T-helper 2 cell treated with Interferon-gamma antibody and Interleukin-4, amounts not matched to agents 100 ng/mL and 5 ng/mL, for 36 hours (primary cell): ENCODE measurements at regions not wholly inside any gene's neighbourhood (a gene's known extent, or its start where the extent isn't known, plus 50 kb on each side); places are given as distances from the start of the nearest gene placed in this dataset.

Experiments used
- intact Hi-C: fragments of 100-400 bp; cut with micrococcal nuclease; formaldehyde crosslinking; loops from one replicate; pipeline ENCODE4 v1.15.1; 2023

DNA sequence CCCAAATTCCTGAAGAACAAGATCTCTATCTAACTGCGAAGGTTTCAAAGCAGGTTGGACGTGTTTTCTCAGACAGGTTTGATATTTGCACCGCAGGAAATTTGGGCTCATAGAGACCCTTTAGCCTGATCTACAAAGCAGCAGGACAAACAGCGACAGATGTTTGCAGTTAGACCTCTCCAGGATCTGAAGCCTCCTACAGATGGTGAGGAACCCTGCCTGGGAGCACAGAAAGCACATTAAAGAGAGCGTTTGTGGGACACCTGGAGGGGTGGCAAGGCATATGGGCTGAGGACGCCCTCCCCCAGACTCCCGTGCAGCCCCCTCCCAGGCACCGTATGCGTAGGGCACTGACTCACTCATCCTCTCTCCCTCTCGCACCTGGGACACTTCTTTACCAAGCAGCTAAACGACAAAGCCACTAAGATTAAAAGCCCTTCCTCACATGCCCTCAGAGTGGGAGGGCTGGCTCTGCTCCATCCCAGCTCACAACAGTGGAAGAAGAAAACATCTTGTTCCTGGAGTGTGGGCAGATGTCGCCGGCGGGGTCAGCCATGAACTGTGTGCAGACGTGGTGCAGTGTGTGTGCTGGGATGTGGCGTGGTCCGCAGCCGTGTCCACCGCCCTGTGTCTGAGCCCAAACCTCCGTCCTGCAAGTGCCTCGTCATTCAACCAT, 249.7 kb upstream of the AFDN start:
- intact Hi-C loops = no loop called here

DNA sequence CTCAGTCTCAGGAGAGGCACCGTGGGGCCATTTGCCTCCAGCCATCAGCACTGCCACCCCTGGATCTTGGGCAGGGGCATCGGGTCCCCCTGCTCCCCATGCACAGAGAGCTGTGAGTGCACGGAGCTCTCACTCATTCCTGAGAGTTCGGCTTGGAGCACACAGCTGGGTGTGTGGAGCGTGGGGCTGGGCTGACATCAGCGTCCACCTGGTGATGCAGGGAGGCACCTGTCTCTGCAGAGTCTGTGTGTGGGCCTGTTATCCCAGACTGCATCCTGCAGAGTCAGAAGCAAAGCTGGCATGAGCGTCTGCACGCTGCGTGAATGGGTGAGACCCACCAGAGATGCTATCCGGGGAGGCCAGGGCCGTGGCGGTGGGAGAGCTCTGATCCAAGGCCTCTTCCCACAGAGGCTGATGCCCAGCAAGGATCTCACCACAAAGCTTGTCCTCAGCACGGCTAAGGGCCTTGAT, 248.8 kb upstream of the AFDN start:
- intact Hi-C loops = no loop called here

DNA sequence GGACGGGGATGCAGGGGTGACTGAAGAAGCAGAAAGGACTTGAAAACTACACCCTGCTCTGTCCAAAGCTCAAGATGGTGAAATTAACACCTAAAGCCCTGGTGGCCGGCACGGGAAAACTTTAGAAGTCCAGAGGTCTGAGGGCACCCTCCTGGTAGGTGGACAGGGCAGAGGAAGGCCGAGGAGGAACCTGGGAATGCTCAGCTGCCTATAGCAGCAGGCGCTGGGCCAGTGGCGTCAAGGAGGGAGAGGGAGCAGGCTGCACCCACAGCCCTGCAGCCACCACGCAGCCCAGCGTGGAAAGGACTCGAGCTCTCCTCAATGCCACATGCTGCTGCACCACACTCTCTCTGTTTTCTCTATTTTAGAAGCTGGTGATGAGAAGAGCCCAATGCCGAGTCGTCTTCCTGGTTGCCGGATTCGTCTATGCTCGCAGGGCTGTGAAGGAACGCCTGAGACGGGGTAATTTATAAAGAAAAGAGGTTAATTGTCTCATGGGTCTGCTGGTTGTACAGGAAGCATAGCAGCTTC, 248.3 kb upstream of the AFDN start:
- intact Hi-C loops = no loop called here

DNA sequence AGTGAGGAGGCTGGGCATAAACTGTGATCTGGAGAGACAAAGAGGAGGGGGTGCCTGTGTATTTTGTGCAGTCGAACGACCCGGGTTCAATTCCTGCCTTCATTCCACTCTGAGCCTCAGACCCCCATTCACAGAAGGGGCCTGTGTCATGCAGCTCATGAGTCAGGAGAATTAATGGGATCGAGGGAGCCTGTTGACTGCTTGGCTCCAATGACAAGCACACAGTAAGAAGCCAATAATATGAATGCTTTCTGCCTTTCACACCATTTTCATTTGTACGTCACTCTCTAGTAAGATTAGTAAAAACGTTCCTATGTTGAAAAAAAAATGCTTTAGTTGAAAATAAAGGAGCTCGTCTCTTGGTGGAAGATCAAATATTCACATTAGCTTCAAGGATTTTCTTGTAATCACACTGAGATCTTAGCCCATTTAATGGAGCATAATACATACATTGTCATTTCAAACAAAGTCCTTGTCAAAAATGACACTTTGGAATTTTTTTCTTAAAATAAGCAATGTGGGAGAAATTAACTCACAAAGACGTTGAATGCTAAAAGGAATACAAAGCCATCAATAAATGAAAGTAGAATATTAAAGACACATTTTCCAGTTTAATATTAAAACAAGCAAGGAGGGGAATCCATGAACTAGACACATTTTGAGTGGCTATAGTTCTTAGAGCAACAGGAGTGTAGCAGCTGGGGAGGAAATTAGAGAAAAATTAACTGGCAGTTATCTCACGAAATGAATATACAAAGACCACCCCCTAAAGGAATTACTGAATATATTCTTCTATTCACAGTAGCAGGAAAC, 246.7 kb upstream of the AFDN start:
- intact Hi-C loops = no loop called here

DNA sequence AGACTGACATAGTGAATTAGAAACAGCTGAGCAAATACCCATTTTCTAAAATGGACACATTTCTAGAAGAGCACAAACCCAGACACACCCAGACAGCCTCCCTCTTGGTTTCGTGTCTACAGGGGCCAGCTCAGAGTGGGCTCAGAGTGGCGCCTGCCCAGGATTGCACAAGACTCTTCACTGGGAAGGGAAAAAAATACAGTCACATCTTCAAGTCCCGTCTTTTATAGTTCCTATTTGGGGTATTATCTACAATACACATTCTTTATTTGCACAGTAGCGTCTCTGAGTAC, 246.1 kb upstream of the AFDN start:
- intact Hi-C loops = no loop called here

DNA sequence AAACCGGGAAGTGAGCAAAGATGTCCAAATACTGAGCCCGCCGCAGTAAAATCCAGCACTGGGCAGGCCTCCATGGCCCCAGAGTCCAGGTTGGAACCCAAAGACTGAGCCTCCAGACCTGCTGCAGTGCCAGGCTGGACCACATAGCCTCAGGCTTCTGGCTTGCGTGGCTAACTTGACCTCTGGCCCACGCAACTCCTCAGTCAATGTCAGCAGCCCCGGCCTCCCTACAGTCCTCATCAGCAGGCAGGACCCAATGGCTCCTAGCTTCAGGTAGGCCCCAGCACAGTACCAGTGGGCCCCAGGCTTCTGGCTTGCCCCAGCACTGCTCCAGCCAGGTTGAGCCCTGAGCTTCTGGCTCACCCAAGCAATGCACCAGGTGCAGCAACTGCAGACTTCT, 245.1 kb upstream of the AFDN start:
- intact Hi-C loops = no loop called here

GRCh38 chr6:167583412-167583811, 243.3 kb upstream of the AFDN start:
- intact Hi-C loops = no loop called here

DNA sequence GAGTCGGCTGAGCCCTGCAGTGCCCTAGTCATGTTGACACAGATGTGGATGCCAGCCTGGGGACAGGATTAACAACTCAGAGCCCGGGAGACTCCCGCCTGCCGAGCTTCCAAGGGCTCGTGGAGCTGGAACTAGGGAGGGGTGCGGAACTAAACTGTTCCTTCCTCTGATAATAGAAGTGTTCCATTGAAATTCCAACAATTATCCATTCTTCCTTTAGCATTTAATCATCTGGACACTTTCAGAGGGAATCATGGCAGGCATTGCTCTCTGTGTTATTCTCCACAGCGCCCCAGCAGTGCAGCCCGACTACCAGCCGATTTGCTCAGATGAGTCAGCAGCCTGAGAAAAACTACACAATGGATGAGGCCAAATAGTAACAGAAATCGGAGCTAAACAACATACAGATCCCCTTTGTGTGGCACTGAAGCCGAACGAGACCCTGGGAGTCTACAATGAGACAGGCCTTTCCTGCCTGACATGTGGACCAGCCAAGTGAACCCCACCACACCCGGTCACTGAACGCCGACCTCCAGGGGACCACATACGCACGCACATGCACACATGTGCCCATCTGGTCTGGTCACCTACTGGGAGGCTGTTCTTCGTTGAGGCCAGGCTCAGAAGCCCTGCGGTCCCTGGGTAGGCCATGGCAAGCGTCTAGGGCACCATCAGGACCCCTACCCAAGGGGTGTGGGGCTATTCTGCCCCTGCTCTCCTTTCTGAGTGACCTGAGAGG, 238.4 kb upstream of the AFDN start:
- intact Hi-C loops = no loop called here

DNA sequence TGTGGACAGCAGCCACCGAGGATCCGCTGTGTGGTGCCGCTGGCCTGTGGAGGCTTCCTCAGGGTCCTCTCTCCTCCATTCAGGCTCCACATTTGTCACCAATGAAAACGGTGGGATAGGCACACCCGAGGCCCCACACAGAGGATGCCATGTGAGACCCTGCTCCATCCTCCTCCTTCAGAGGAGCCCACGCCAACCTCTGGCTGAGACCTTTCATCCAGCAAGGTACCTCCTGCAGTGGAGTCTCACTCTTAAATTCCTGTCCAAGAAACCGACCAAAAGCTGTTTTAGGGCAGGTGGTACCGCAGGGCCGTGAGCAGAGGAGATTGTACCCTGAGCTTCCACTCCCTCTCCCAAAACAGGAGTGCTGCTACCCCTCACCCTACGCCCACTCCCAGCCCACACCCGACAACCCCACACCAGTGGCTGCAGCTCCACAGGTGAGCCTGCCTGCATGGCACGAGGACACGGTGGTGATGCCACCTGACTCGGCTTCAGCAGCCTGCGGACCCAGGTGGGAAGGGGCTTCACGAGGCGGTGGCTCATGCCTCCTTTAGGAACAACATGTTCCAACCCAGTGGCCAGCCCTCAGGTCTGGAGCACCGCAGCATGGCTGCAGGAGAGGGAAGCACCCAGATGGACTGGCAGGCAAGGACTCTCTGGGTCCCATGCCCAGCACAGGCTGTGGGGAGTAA, 237.6 kb upstream of the AFDN start:
- intact Hi-C loops = no loop called here

- intact Hi-C loops = no loop called here
Observed at GRCh38 chr6:167589615-167589940, 237.1 kb upstream of the AFDN start.

GRCh38 chr6:167590193-167590592, 236.5 kb upstream of the AFDN start:
- intact Hi-C loops = no loop called here
